ENCODE measurements at regions not wholly inside any gene's neighbourhood (a gene's known extent, or its start where the extent isn't known, plus 50 kb on each side); places are given as distances from the start of the nearest gene placed in this dataset.

- DNase-seq (no peak), ATAC-seq (no peak)
- H3K4me3 ChIP-seq = no peak overlapping the region
- no peaks in the 10 kb centered on the region for H3K36me3 ChIP-seq
- H3K27ac ChIP-seq = no peak overlapping the region
- TF ChIP-seq CTCF (IDR thresholded peaks at IDR 0.05) = no peak
- TF ChIP-seq POLR2A (IDR thresholded peaks at IDR 0.05) = no peak
- no peaks in the 10 kb centered on the region for H3K9me3 ChIP-seq
- intact Hi-C loops (cut with DNase I) = no loop called here
- no peaks in the 10 kb centered on the region for H3K27me3 ChIP-seq
- no peaks in the 10 kb centered on the region for H3K4me1 ChIP-seq
Measured at GRCh38 chr10:90604636-90605035, 253.2 kb downstream of the HTR7 start.

GRCh38 chr10:90605506-90605905, 252.3 kb downstream of the HTR7 start:
- H3K27ac ChIP-seq = no peak overlapping the region
- 33% methylated on average over 3 of the region's 3 CpGs for WGBS (ENCODE audit: insufficient coverage, low coverage, low lambda C conversion rate, missing lambda C conversion rate)
- no peaks in the 10 kb centered on the region for H3K9me3 ChIP-seq
- no peaks in the 10 kb centered on the region for H3K27me3 ChIP-seq
- no peaks in the 10 kb centered on the region for H3K4me1 ChIP-seq
- no peak overlapping the region for H3K4me3 ChIP-seq
- H3K36me3 ChIP-seq = no peaks in the 10 kb centered on the region
- DNase-seq (no peak), ATAC-seq (no peak)
- intact Hi-C loops (cut with DNase I) = no loop called here
- TF ChIP-seq CTCF (IDR thresholded peaks at IDR 0.05) (no peak), POLR2A (IDR thresholded peaks at IDR 0.05) (no peak)

GRCh38 chr10:90612276-90612675, 245.6 kb downstream of the HTR7 start:
- intact Hi-C loops (cut with DNase I) = no loop called here

GRCh38 chr10:90614631-90615030, 243.2 kb downstream of the HTR7 start:
- no peak for TF ChIP-seq CTCF (IDR thresholded peaks at IDR 0.05)
- TF ChIP-seq POLR2A (IDR thresholded peaks at IDR 0.05) = no peak
- WGBS (ENCODE audit: insufficient coverage, low coverage, low lambda C conversion rate, missing lambda C conversion rate) = 75% methylated on average over 1 of the region's 1 CpG
- ATAC-seq (no peak), DNase-seq (no peak)
- no peaks in the 10 kb centered on the region for H3K27me3 ChIP-seq
- H3K27ac ChIP-seq = no peak overlapping the region
- H3K36me3 ChIP-seq = no peaks in the 10 kb centered on the region
- no peaks in the 10 kb centered on the region for H3K4me1 ChIP-seq
- no peaks in the 10 kb centered on the region for H3K9me3 ChIP-seq
- H3K4me3 ChIP-seq = no peak overlapping the region
- intact Hi-C loops (cut with DNase I) = no loop called here

More at GRCh38 chr10:90612276-90612675, 245.6 kb downstream of the HTR7 start:
- no peak overlapping the region for H3K27ac ChIP-seq
- no peaks in the 10 kb centered on the region for H3K27me3 ChIP-seq
- DNase-seq (no peak), ATAC-seq (no peak)
- no peaks in the 10 kb centered on the region for H3K4me1 ChIP-seq
- no peak overlapping the region for H3K4me3 ChIP-seq
- TF ChIP-seq POLR2A (IDR thresholded peaks at IDR 0.05) = no peak
- no peak for TF ChIP-seq CTCF (IDR thresholded peaks at IDR 0.05)
- no peaks in the 10 kb centered on the region for H3K36me3 ChIP-seq
- no peaks in the 10 kb centered on the region for H3K9me3 ChIP-seq
- 51% methylated on average over 3 of the region's 3 CpGs for WGBS (ENCODE audit: insufficient coverage, low coverage, low lambda C conversion rate, missing lambda C conversion rate)

GRCh38 chr10:90621577-90621976, 236.3 kb downstream of the HTR7 start:
- H3K27me3 ChIP-seq = no peaks in the 10 kb centered on the region

More at GRCh38 chr10:90621577-90621976, 236.3 kb downstream of the HTR7 start:
- H3K36me3 ChIP-seq = no peaks in the 10 kb centered on the region
- WGBS (ENCODE audit: insufficient coverage, low coverage, low lambda C conversion rate, missing lambda C conversion rate) = 7% methylated on average over 2 of the region's 2 CpGs
- no peak overlapping the region for H3K4me3 ChIP-seq
- H3K27ac ChIP-seq = no peak overlapping the region
- no peaks in the 10 kb centered on the region for H3K4me1 ChIP-seq
- intact Hi-C loops (cut with DNase I) = no loop called here
- H3K9me3 ChIP-seq = no peaks in the 10 kb centered on the region
- DNase-seq (no peak), ATAC-seq (no peak)
- TF ChIP-seq CTCF (IDR thresholded peaks at IDR 0.05) = no peak
- TF ChIP-seq POLR2A (IDR thresholded peaks at IDR 0.05) = no peak
